IPS-NIHi7 (cell line): ENCODE measurements at regions not wholly inside any gene's neighbourhood (a gene's known extent, or its start where the extent isn't known, plus 50 kb on each side); places are given as distances from the start of the nearest gene placed in this dataset.

Source experiments
- DNase-seq: peaks from one replicate; pipeline ENCODE4 v3.0.0; 2012; ENCODE audit warnings: mixed read lengths; ENCODE audit errors: extremely low spot score

DNA sequence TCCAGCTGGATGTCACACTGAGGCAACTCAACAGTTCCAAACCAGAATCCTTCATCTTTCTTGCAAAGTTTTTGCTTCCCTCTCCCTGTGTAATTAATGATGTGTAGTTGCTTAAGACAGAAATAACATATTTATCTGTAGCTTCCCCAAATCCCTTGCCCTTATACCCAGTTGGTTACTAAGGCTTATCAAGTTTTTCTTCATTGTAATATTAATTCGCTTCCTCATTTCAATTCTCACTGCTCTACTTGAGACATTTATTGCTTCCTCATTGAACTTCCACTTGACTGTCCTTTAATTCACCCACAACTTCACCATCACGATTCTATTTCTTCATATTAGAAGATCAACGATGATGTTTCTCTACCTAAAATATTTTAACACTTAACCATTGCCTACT, 386.6 kb upstream of the CPEB2 start:
- DNase-seq, result no peak

DNA sequence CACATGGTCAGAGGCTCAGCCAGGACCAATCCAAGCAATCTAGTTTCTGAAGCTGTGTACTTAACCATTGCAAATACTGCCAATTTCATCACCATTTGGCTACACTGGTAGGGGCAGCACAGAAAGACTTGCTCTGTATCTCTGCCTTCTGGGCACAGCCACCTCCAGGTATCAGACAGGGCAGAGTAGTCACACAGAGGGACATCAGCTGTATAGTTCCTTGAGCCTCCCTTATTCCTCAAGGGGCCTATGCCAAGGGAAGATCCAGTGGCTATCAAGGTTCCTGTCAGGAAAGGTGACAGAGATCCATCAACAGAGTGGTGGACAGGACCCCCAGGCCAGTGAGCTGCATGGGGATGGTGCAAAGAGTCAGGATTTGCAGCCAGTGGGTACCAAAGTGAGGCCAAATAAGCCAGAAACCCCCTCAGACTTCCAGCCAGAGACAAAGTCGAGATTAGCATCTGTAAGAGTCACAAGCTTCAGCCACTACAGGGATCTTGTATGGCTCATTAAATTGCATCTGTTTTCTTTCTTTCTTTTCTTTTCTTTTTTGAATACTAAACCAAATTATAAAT, 381.6 kb upstream of the CPEB2 start:
- DNase-seq, result peak; percentile 37

DNA sequence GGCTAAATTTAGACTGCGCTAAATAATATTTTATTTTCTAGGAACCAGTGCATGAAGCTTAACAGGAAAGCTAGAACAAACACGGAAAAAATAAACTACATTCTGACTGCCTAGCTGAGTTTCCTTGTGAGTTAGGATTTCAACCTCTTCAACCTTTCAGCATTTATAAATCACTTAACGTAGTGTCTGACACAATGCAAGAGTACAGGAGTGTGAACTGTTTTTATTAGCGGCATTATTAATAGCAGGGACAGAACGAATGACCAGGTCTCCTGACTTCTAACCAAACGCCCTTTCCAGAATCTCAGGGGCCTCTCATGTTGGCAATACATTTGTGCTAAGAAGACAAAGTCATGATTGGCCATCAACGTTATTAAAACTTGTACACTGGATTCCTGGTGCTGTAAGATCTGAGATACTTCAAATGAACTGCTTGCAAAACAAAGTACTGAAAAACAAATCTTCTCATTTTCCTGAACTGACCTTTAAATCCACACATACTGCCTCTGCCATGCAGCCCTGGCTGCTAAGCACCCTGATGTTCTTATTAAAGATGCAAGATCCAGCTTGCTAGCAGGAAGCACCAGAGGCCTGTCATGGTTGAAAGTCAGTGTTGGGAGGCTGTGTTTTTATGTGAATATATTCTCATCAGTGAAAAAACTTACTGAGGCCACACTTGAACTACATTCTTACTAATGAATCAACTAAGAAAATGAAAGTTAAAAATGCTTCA, 380.4 kb upstream of the CPEB2 start:
- DNase-seq, result peak; percentile 14

DNA sequence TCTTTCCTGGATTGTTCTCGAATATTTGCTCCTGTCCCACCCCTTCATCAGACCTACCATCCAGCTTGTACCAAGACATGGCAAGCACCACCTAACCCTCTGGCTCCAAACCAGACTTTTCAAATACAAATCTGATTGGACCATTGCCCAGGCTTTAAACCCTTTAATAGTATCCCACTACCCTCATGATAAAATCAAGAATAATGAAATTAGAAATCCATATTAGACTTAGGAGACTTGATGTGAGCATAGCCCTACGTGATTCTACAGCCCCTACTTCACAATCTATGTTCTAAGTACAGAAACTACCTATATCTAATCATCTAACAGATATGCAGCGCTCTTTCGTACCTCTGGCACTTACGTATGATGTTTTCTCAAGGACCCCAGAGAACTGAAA, 375.2 kb upstream of the CPEB2 start:
- no peak for DNase-seq

DNA sequence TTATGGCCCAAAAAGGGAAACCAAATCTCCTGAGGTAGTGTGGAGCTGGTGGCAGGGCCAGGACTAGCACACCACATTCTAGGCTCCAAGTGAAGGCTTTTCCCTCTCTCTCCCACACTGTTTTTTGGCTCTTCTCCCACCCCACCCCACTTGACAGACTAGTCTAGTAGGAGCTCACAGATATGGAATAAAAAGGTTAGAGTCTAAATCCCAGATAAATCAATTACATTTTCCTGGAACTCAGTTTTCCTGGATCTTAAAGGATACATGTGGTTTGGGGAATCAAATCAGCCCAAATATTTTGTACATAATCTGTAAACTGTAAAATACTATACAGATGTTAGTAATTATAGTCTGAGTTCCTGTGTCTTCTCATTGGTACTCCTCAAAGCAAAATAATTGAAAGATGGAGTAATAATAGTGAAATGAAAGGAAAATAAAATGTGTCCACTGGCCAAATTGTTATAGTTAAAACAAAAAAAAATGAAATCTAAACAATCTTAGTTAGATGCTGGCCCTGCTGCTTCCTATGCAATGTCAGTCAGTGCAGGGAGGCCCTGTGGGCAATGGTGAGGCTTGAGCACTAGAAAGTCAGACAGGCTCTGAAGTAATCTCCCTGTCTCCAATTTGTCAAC, 370.4 kb upstream of the CPEB2 start:
- no peak for DNase-seq

DNA sequence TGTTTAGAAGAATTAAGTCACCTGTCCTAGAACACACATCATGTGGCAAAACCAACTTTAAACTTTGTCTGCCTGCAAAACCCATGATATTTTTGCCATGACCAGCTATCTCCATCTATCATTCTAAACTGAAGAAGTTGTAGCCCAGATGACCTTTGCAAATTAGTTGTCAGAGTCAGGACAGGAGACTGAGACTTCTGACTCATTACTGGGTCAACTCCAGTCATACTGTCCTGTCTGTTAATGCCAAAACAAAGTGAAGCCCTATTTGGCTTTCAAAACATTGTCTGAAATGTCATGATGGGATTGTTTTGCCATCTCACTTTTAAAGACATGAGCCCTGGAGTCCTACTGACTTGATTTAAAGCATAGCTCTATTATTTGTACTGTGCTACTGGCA, 365.7 kb upstream of the CPEB2 start:
- DNase-seq, result no peak

DNA sequence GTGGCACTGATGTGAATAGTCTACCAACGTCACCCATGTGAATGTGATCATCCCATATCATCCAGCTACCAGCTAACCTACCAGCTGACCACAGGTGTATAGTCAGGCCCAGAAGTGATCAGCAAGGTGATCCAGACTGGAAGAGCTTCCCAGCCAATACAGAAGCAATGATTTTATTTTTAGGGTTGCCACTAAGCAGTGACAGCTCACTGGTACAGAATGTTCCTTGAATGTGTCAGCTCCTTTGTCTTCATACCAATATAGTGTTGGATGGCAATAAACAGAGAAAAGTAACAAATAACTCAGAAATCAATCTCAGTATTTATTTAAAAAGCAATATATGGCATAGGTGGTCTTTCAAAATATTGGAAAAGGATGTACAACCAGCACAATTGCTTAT, 361.8 kb upstream of the CPEB2 start:
- no peak for DNase-seq

DNA sequence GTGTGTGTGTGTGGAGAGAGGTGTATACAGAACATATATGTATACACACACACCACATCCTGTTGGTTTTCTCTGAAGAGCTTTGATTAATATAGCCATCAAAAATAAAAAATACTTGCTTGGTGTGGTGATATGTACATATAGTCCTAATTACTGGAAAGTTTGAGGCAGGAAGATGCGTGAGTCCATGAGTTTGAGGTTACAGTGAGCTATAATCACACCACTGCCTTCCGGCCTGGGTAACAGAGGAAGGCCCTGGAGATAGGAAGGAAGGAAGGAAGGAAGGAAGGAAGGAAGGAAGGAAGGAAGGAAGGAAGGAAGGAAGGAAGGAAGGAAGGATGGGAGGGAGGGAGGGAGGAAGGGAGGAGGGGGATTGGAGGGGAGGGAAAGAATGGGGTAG, 360.4 kb upstream of the CPEB2 start:
- no peak for DNase-seq

DNA sequence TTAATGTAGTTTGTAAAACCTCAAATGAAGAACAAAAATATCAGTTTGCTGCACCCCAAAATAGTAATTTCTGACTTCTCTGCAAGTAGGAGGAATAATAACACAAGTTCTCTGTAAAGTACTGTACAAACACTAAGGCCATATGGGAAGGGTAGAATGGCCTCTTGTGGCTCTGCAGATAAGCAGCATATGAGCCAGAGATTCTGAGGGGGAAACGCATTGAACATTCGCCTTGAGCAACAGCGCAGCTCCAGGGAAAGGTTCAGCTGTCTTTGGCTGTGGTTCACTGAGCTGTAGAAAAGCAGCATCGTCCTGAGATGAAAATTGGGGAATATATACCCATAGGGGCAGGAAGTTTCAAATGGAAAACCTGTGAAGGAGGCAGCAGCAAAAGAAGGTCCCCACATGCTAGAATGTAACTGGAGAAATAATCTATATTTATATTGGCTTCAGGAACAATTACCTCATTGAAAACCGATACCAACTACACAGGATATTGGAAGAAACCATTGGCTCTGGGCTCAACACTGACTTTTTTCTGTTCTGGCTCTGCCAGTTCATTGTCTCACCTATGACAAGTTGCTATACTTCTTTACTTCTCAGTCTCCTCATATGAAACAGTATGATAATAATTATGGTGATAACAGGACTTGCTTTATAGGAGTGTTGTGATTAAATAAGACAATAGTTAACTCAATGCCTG, 357.6 kb upstream of the CPEB2 start:
- no peak for DNase-seq

DNA sequence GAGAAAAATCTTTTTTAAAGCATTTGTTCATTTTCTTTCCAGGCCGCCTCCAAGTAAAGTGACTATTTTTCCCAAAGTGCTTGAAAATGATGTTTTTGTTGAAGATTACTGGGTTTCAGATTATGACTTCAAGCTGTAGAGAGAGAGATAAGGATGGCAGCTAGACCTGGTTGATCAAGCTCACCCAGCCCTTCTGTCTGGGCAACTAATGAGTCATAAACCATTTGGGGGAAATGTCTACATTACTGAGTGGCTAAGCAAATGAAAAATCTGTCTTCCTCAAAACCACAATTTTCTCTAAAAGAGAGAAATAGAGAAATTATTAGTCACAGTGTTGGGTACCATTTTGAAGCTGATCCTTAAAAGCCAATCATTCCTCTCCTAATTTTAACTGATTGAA, 355.4 kb upstream of the CPEB2 start:
- DNase-seq, result no peak

DNA sequence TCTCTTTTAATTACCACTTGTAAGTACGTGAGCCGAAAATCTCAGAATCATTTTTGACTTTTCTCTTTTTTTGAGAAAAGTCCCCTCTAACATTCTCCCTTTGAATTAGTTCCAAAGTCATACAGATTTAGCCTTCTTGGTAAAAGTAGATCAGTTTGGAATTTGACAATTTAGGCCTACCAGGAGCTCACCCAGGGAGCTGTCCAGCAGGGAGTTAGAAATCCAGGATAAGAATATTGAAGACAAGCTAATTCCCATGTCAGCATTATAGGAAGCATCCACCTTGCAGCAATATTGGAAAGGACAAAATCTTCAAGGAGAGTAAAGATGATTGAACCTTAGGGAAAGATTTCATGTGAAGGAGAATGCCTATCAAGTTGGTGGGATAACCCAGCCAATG, 352.2 kb upstream of the CPEB2 start:
- peak; percentile 31 for DNase-seq

DNA sequence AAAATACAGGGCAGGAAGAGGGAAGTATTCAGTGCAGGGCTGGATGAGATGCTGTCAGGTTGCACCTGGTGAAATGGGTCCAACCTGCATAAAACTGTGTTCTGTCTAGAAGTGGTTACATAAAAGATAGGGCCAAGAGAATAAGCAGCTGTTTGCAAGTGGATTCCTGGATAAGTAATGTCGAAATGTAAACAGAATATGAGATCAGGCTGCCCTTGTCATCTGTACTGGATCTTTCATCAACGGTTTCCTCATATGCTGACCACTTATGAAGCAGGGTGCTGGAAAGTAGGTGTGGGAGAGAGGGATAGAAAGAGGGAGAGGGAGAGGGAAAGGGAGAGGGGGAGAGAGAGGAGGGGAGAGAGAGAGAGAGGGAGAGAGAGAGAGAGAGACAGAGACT, 349.8 kb upstream of the CPEB2 start:
- DNase-seq, result no peak

DNA sequence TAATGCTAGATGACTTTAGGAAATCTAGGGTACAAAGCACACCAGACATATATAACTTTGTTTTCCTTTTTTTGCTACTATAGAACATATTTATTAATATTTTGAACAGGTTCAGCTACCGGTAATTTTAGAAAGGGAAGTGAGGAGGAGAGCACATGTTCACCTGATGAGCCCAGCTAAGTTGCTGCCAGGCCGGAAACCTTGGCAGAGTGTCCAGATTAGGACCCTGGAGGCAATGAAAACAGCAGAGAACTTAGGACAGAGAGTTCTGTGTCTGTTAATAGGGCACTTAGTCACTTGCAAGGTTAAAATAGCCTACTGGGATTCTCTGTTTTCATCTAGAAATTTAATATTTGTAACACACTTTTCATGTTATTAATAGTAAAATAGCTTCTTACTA, 348.9 kb upstream of the CPEB2 start:
- DNase-seq, result no peak

DNA sequence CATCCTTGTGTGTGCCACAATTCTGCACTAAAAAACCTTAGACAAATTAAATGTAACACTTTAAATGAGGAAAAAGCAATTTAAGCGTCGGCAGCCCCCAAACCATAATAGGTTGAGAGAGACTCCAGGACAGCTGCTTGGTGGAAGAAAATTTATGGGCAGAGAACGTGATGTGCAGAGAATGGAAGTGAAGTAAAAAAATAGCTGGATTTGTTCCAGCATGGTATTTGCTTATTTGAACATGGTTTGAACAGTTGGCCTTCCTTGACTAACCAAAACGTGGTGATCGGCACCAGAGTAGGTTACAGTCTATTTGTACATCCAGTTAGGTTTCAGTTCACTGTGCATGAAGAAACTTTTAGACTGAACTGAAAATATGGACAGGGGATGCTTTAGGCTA, 343.0 kb upstream of the CPEB2 start:
- DNase-seq, result no peak

DNA sequence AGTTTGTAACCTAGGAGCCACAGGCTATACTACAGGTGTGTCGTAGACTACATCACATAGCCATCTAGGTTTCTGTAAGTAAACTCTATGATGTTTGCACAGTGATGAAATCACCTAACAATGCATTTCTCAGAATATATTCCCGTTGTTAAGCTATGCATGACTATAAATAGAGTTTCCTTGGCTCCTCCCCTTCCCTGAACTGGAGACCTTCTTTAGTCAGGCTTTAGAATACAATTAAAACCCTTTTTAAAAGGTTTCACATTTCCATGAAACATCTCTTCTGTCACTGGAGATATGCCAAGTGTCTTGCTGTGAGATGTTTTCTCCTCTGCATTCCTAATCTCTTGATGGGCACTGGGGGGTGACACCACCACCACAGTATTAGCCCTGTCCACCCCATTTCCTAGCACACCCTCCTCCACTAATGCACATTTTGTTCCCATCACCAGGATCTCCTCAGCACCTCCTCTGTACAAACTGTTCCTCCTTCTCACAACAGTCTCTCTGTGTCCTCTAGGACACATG, 334.6 kb upstream of the CPEB2 start:
- no peak for DNase-seq

DNA sequence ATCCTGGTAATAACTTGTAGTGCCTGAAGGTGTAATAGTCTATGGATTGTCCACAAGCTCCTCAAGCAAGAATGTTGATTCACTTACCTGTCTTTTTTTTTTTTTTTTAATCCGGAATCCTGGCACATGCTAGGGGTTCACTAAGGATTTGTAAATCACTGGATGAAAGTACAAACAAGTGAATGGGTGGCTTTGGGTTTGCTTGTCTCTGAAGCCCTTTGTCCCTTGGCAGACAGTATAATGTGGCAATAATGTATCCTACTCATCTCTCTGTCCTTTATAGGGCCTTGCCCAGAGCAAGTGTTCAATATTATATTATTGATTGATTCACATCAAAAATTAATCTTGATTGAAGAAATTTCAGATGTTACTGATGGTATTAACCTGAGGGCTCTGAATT, 334.0 kb upstream of the CPEB2 start:
- DNase-seq, result no peak

DNA sequence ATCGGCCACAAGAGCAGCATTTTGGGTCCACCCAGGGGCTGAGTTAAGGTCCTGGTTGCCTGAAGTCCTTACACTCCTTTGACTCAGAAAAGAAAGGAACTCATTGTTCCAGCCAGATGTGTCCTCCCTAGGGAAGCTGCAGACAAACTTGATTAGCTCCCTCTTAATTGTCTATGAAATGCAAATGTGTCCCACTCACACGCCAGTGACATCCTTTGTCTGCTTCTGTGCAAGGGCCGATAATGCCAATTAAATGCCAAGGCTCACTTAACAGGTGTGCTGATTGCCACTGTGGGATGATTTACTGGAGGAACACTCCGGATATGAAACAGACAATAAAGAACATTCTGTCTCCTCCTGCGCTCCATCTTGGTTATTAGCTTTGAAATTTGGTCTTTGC, 332.9 kb upstream of the CPEB2 start:
- no peak for DNase-seq

DNA sequence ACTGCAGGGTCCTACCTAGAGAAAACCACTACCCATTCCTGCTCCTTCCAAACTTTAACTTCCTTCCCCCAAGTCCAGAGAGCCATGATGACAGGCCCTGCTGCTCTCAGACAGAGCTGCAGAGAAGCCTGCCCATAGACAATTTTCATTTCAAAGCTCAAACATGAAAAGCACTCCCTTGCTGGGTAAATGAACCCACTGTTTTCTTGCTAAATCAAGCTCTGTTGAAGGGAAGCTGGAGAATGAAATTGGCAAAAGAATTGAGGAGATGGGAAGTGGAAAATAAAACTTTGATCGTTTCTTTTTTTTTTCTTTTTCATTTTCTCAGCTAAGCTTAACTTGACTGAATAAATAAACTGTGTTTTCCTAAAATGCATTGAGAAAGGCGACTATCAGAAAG, 331.1 kb upstream of the CPEB2 start:
- DNase-seq, result no peak

DNA sequence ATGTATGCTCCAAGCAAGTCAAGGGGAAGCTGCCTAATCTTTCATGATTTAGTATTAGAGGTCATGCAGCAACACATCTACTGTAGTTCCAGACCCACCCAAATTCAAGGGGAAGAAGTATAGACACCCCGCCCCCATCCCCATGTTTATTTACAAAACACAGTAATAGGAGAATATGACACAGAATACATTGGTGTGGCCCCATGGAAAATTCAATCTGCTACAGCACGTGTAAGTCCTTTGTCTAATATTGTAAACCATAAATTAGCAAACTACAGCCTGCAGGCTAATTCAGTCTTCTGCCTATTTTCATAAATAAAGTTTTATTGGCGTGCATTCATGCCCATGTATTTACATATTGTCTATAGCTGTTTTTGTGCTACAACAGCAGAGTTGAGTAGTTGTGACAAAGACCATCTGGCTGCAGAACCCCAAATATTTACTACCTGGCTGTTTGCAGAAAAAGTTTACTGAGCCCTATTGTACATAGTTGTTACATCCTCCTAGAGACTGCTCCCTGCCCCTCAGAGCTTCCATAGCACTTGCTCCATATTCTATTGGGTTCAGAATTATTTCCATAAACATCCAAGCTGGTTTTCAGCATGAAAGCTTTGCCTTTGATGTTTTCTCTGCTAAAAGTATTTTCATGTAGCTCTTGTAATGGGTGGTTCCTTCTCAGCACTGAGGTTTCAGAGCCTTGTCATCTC, 326.8 kb upstream of the CPEB2 start:
- DNase-seq, result no peak

DNA sequence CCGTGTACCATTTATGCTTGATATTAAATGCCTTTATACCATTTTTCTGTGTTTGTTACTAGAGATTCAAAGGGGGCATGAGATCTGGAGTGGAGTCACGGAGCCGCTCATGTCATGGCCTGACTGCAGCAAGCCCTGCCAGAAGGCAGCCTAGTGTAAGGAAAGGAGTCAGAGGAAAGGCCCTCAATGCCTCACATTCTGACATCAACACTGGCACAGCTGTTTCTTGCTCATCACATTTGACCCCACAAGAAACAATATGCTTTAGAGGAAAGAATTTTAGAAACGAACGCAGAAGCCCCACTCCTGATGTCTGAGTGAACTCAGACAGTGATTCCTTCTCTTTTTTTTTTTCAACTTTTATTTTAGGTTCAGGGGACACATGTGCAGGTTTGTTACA, 322.4 kb upstream of the CPEB2 start:
- no peak for DNase-seq

DNA sequence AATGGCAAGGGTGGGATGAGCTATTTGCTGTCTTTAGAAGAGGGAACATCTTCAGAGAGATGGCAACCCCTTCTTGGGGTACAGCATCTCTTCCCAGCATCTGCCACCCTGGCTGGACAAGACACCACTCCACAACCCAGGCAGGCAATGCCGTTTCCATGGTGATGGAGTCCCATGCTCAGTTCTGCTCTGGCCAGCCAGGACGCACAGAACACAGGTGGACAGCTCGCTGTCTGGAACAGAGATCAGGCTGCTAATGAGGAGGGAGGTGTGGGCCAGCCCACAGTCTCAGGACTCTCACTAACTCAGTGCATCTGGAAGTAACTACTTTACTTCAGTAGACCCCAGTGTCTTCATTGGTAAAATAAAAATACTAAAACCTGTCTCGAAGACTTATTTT, 321.0 kb upstream of the CPEB2 start:
- DNase-seq, result no peak

DNA sequence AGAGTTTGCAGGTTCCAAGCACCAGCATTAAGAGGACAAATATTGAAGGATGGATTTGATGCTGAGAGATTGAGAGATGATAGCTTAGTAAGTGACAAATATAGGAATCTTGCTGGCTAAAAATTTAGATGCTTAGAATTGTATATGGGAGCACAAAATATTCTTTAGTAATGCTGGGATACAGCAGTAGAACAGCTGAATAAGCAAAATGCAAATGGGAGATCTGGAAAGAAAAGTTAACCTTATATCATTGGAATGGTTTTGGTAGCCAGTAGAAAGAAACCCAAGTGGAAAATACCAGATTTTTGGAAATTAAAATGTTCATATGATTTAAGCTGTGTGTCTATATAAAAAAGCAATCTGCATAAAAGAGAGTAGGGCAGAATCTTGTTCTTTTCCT, 308.6 kb upstream of the CPEB2 start:
- DNase-seq, result no peak
